Activated CD4-positive, alpha-beta T cell treated with anti-CD3 and anti-CD28 coated beads, Interleukin-10, Interleukin-2, amounts not matched to agents 100 ng/mL and 50 ng/mL, durations not matched to agents 16 hours and 8 hours (primary cell): ENCODE measurements at regions not wholly inside any gene's neighbourhood (a gene's known extent, or its start where the extent isn't known, plus 50 kb on each side); places are given as distances from the start of the nearest gene placed in this dataset.

ENCODE experiments used
- DNase-seq: peaks from one replicate; pipeline ENCODE4 v3.0.0-alpha.2; 2020

DNA sequence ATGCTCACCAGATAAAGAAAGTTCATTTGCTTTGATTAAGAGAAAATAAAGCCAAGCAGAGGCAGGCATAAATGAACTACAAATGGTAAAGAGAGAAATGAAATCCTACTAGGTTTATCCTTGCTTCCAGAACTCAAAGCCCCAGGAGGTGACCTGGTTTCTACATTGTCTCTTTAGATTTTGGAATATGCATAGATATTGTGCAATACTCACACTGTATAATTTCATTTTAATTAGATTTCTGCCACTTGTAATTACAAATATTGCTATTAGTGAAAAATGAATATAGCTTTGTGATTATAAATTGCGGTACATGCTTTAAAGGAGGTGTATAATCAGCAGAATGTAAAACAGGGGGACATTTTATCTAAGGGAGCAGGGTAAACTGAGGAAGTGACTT is 76.9 kb upstream of the NRXN1 start:
- no peak for DNase-seq

DNA sequence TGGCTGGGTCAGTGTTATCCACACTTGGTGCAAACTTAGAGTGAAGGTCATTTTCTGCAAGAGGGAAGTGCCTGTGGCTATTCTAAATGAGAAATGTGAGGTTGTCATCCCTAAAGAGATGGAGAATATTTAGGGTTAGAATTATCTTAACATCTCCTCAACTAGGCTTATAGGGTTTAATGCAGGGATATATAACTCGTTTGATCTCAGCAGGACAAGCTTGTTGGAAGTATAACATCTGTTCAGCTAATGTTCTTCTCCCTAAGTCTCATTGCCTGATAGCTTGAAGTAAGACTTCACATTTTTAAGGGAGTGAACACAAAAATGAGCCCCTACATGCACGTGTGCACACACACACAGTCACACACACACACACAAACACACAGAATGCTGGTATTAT is 75.9 kb upstream of the NRXN1 start:
- no peak for DNase-seq

DNA sequence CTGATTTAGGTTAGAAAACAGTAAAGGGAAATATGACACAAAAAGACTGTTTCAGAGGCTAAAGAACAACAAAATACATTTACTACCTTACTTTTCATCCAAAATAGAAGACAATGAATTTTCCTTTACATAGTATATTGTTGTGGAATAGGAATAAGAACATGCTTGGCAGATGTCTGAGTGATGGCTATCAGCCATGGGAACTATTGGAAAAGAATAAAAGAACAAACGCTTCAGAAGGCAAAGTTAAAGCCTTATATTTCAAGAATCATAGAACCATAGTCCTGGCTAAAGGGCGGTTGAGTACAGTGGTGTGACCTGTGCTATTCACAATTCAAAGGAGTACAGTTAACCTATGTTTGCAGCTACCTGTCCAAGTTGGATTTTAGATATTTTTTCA is 73.9 kb upstream of the NRXN1 start:
- no peak for DNase-seq

DNA sequence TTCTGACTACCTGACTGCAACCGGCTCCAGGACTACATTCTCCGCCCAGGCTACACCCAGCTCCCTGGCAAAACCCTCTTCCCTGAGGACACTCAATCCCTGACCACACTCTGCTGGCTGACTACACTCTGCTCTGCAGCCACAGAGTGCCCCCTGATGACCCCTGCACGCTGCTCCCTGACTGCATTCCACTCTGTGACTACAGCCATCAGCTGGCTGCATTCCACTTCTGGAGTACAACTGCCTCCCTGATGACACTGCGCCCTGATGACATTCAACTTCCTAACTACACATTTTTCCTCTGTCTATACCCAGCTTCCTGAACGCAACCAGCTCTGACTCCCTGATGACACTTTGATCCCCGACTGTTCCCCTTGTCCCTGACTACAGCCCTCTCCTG is 71.3 kb upstream of the NRXN1 start:
- no peak for DNase-seq

DNA sequence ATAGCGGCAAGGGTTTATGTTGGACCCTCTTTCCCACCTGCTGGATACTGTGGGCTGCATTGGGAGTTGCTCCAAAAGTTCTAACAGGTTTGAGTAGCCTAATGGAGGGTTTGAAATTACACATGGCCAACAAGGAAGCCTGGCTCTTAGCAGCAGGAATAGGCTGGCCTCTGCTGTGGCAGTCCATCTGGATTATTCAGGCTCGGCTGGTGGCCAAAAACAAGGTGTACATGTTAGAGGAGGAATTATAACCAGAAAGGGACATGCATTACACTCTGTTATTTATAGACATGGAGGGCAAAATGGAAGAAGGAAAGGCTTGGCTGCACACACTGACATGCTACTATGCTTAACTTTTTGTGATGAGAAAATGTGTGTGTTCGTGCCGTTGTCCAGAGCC is 61.1 kb upstream of the NRXN1 start:
- no peak for DNase-seq

DNA sequence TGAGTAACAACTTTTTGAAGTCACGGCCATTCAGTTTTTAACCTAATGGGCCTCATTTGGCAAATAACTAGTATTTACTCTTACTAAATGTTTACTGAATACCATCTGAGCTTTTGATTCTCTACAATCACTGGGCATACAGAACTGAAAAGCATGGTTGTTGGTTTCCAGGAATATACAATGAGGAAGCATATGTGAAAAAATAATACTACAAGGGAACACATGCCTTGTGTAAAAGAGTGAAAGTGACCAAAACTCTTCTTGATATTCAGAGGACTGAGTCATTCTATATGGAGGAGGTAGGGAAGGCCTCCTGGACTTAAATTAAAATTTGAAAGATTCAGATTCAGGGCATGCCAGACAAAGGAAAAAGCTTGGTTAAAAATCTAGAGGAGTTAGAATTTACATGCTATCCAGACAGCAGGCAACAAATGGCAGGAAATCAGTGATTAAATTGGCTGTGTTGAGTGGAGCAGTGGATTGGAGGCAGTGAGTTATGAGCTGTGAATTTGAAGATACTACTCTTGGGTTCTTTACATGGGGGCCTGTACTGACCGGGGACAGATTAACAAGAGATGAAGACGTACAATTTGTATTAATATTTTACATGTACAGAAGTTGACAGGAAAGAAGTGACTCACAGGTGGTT is 53.6 kb upstream of the NRXN1 start:
- no peak for DNase-seq

DNA sequence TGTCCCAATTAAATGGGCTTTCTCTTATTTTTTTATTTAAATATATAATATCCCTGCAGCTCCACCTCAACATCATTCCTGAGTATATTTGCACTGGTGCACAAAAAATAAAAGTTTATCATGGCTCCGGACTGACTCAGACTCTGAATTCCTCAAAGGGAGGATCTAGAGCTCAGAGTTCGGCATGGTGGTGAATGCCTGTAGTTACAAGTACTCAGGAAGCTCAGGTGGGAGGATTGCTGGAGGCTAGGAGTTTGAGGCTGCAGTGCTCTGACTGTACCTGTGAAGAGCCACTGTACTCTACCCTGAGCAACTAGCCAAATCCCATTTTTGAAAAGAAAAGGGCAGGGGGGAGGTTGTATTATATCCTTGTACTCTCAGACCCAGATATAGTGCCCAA is 52.8 kb upstream of the NRXN1 start:
- no peak for DNase-seq
